ENCODE measurements at regions not wholly inside any gene's neighbourhood (a gene's known extent, or its start where the extent isn't known, plus 50 kb on each side); places are given as distances from the start of the nearest gene placed in this dataset.

DNA sequence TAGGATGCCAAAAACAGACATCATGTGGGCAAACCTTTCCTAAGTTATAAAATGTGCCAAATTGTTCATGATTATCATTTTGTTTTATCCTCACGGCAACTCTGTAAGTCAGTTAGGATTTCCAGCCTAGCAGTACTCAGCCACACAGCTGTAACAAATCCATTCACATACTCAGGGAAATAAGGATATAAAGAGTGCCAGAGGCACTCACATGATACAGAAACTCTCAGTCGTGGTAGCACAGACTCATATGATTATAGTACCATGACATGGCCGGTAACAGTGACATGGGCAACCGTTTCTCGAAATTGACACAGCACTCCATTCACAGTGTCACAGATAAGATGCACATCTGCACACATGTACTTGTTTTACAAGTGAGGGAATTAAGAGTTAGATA is 344.2 kb downstream of the LRIG3 start:
- DNase-seq (ENCODE audit: low read depth in 2 of 2), result no peak

DNA sequence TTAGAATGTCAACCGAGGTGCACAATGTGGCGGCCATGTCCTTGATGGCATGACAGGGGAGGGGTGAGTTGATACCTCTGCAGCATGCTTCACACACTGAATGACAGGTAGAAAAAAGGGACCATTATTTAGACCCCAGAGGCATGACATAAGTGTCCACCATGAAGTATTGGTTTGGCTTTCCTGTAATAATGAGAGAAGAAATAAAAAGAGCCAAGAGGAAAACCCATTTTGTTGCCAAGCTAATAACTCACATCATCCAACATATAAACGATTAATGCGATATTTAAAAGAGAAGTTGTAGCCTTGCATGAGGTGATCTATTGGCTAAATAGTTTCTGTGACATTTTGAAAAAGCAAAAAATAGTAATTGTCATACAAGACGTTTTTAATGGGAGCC is 343.4 kb downstream of the LRIG3 start:
- no peak for DNase-seq (ENCODE audit: low read depth in 2 of 2)

- DNase-seq (ENCODE audit: low read depth in 2 of 2), result no peak
Observed at GRCh38 chr12:58580095-58580494, 340.2 kb downstream of the LRIG3 start.

DNA sequence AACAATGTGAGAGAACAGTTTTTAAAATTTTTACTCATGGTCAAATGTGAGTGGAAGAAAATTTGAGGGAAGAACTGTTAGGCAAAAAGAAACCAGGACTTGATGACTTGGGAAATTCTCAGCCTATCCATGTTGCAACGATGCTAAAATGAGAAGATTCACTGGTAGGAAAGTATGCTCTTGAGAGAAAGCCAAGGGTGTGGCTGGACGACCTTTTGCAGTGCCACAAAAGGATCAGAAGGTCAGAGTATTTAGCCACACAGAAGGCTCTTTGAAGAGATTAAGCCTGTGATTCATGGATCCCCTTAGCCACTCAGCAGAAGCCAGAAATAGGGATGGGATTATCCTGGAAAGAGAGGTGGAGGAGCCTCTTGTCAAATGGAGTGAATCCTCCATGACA is 336.8 kb downstream of the LRIG3 start:
- no peak for DNase-seq (ENCODE audit: low read depth in 2 of 2)

- no peak for DNase-seq (ENCODE audit: low read depth in 2 of 2)
Observed at GRCh38 chr12:58583940-58584339, 336.4 kb downstream of the LRIG3 start.

DNA sequence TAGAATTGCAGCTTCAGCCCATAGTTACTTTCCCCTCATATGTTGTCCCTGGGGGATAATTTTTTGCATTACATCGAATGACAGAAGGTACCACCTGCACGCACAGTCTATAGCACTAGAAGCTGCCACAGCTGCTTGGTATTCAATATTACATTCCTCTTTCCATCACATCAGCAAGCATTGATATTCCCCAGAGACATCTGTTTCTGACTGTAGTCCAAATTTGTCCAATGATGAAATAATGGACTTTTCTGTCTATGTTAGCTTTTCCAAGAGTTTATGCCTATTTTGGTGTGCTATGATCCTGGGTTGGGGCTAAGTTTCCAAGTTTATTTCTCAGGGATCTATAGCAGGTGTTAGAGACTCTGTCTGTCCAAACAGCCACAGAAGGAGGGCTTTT is 335.4 kb downstream of the LRIG3 start:
- DNase-seq (ENCODE audit: low read depth in 2 of 2), result no peak

DNA sequence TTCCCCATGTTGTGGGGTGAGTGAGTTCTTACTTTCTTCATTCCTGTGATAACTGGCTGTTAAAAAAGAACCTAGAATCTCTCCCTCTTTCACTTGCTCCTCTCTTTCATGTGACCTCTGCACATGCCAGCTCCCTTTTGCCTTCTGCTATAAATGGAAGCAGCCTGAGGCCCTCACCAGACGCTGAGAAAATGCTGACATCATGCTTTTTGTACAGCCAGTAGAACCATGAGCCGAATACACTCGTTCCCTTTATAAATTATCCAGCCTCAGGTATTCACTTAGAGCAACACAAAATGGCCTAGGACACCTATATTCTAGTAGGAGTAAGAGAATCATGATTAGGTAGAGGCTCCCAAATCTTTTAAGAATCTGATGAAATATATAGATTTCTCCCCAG is 333.5 kb downstream of the LRIG3 start:
- DNase-seq (ENCODE audit: low read depth in 2 of 2), result no peak

- DNase-seq (ENCODE audit: low read depth in 2 of 2), result no peak
Observed at GRCh38 chr12:58588770-58589169, 331.5 kb downstream of the LRIG3 start.

DNA sequence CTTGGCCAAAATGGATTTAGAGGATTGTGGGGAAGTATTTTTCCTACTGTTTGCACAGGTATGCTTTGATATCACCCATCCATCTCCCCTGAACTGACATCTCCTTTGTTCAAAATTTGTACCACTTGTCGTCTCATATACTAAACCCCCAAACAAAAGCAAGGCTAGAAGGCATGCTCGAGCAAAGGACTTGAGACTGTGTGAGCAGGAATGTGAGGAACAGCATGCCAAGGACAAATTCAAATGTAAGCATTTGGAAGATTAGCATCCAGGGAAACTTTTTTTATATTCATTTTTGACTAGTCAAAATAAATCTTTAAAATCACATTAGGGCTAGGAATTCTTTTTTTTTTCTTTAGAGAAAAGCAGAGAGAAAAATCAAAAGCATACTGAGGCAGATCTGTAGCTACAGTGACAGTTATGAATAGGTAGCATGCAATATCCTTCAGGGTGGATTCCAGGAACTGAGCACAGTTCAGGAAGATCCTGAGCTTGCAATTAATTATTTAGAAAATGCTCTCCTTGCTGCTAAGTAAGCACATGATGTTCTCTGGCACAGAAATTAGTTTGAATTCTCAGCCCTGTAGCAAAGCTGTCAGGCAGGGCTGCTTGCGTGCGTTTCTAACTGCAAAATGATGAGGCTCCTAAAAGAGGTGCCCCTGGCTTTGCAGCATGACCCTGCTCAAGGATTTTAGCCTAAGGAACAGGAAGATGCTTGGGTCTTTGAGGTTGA is 327.7 kb downstream of the LRIG3 start:
- DNase-seq (ENCODE audit: low read depth in 2 of 2), result no peak

DNA sequence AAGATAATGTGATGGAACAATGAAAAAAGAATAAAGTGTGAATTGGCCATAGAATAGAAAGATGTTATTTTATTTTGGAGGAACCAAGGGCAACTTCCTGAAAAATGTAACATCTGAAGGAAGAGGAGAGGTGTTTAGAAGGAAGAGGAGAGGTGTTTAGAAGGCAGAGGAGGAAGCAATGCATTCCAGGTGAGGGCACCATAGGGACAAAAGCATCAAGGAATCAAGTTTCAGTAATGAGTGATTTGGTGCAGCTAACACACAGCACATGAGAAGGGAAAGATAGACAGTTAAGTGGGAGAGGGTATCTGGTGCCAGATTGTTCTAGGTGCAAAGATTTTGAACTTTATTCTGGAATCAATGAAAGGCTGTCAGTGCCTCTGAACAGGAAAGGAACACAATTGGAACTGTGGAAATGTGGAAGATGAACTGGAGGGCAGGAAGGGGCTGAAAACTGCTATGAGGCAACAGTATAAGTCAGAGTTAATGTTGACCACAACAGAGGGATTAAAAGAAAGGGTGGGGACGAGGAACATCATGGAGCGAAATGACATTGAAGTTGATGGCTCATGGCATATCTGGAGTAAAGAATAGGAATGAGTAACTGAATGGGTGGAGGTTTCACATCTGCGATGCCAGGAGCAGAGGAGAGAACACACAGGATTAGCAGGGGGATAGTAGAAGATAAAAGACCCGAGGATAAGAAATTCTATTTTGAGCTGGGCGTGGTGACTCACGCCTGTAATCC is 326.6 kb downstream of the LRIG3 start:
- DNase-seq (ENCODE audit: low read depth in 2 of 2), result no peak

GRCh38 chr12:58596381-58596780 is 323.9 kb downstream of the LRIG3 start:
- DNase-seq (ENCODE audit: low read depth in 2 of 2), result no peak

DNA sequence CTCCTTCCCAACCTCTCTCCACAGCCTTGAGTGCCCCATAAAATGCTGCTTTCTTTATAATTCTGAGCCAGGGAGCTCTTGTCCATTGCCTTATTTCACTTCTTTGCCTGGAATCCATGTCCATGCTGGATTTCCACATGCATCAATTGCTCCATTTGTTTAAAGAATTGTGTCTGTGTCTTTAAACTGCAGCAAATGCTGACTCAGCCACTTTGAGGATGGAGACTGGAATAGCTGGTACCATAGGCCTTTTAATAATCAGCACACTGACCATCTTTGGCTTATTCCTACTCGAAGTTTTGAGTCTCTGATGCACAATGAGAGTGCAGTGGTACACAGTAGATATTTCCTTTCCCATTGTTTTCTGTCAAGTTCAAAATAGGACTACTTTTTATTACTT is 318.8 kb downstream of the LRIG3 start:
- DNase-seq (ENCODE audit: low read depth in 2 of 2), result no peak

DNA sequence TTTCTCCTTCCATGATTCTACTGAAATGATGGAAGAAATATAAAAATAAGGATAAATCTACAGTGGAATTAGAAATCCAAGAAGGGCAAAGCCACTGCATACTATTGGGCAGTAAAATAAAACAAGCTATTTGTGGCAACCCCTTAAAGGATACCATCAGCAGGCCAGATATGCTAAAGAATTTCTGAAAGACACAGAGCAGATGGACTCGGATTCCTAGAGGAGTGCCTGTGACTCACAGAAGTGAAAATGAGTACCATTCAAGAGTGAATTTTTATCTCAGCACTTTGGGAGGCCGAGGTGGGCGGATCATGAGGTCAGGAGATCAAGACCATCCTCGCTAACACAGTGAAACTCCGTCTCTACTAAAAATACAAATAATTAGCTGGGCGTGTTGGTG is 318.1 kb downstream of the LRIG3 start:
- no peak for DNase-seq (ENCODE audit: low read depth in 2 of 2)

DNA sequence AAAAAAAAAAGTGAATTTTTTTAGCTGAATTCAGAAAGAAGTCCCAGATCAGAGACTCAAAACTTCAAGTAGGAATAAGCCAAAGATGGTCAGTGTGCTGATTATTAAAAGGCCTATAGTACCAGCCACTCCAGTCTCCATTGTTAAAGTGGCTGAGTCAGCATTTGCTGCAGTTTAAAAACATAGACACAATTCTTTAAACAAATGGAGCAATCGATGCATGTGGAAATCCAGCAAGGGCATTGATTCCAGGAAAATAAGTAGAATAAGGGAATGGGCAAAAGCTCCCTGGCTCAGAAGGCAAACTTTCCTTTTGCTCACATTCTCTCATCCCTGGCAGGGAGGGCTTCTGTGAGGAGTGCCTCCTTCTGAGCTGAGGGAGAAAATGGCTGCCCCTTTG is 317.6 kb downstream of the LRIG3 start:
- no peak for DNase-seq (ENCODE audit: low read depth in 2 of 2)

DNA sequence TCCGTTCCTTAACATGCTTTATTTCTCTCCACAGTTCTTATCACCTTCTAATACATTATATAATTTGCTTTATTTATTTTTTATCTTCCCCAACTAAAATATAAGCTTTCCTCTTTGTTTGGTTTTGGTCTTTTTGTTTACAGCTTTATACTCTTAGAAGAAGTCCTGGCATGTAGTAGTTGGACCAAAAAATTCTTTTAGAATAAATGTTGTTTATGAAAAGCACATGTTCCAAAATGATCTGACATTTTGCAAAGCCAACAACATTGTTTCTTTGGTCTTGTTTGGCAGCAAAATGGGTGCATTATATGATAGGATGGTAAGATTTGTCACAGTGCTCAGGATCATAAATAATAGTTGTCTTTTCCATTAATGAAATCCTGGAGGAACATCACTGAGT is 312.5 kb downstream of the LRIG3 start:
- DNase-seq (ENCODE audit: low read depth in 2 of 2), result no peak

DNA sequence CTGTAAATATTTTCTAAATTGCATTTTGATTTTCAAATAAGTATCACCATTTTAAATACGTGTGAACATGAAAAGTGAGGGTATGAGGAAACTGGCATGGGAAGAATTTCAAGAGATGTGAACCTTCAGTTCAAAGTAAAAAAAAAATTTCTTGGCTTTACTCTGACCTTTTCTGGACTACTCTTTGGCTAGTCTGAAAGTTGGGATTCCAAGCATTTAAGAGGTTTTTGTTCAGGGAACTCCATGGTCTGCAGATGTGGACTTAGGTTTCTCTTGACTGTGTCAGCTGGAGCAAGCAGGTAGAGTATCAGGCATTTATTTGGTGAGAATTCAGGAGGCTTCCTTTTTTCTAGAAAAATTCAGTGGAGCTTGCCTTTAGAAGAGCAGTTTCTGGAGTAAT is 311.6 kb downstream of the LRIG3 start:
- no peak for DNase-seq (ENCODE audit: low read depth in 2 of 2)

GRCh38 chr12:58615047-58615446 is 305.3 kb downstream of the LRIG3 start:
- no peak for DNase-seq (ENCODE audit: low read depth in 2 of 2)

DNA sequence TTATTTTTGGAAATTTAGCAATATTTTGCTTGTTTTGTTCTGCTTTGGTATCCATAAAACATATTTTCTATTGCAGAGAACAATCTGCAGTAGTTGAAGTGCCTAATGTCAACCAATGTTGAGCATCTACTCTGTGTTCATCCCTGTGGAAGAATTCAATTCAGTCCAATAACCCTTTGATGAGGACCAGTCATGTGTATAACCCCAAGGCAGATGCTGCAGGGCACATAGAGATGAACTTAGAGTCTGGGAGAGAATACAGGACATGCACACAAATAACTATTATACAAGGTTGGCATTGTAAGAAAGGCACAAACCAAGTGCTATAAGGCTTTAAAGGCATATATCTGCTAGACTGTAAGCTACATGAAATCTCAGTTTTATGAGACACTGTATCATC is 304.7 kb downstream of the LRIG3 start:
- no peak for DNase-seq (ENCODE audit: low read depth in 2 of 2)

- no peak for DNase-seq (ENCODE audit: low read depth in 2 of 2)
Observed at GRCh38 chr12:58616618-58617017, 303.7 kb downstream of the LRIG3 start.

DNA sequence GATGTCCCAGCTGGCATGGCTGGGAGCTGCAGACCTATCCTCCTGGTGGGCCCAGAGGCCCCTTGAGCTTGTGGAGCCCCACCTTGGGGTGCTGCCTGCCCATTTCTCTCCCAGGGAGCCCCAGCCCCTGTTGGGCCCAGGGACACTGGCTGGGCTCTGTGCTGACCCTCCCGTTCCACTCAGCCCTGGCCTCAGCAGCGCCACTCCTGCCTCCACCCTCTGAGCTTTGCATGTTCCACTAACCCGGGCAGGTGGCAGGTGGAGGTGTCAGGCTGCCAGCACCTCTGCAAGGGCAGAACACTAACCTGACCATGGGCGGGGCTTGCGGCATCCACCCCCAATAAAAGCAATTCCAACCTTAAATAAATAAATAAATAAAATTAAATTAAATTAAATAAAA is 299.2 kb downstream of the LRIG3 start:
- no peak for DNase-seq (ENCODE audit: low read depth in 2 of 2)

DNA sequence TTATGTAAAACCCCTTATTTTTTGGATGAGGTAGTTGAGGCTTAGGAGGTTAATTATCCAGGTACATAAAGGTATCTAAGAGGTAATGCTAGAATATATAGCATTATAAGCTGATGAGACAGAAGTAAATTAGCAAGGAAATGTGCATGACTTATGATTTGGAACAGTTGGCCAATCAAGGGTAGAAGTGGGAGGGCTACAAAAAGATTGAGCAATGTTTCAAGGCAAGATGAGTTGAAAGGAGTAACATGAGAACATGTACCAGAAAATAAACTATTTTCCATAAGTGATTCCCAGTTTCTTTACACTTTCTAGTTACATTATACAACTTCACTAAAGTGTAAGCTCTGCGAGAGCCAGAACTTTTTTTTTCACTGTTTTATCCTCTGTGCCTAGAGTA is 290.9 kb downstream of the LRIG3 start:
- DNase-seq (ENCODE audit: low read depth in 2 of 2), result no peak

GRCh38 chr12:58633479-58633878 is 286.8 kb downstream of the LRIG3 start:
- DNase-seq (ENCODE audit: low read depth in 2 of 2), result no peak

DNA sequence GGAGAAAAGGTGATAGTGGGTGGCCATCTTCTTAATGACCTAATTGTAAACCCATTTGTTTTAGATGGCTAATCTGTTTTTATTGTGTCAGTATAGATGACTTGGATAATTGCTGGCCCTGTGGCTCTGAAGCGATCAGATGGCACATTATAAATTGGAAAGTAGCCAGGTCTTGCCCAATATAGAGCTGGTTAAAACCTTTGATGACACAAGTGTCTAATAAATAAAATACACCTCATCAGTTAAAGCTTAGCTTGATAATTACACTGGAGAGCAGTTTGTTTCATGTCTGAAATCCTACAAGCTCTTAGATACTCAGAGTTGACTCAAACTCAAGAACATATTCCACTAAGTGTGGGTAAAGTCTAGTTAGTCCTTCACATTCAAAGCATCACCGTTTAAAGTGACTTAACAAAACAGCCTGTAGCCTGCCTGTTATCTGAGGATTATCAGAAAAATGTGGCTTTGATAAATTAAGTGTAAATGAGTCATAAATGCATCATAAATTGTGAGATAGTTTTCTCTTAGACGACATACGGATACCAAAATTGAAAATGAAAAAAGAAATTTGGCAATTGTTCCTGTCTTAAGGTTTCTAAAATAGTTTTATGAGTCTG is 280.9 kb downstream of the LRIG3 start:
- DNase-seq (ENCODE audit: low read depth in 2 of 2), result no peak

Measured in lung microvascular endothelial cell (primary cell).